GM21390 (cell line): ENCODE measurements at regions not wholly inside any gene's neighbourhood (a gene's known extent, or its start where the extent isn't known, plus 50 kb on each side); places are given as distances from the start of the nearest gene placed in this dataset.

Source experiments
- ATAC-seq: cut with Tn5 transposase; IDR thresholded peaks from one replicate; pipeline ENCODE4 v1.9.1; 2021; ENCODE audit not compliant: unreplicated experiment

GRCh38 chr7:124351950-124352349 is 319.1 kb upstream of the TMEM229A start:
- no peak for ATAC-seq

GRCh38 chr7:124349443-124349842 is 316.6 kb upstream of the TMEM229A start:
- ATAC-seq, result no peak

GRCh38 chr7:124338861-124339260 is 306.0 kb upstream of the TMEM229A start:
- no peak for ATAC-seq

- no peak for ATAC-seq
These were observed 298.0 kb upstream of the TMEM229A start for GRCh38 chr7:124330731-124331407.

- ATAC-seq, result no peak
These were observed 295.9 kb upstream of the TMEM229A start for GRCh38 chr7:124328774-124329173.

GRCh38 chr7:124324262-124324661 is 291.4 kb upstream of the TMEM229A start:
- ATAC-seq, result no peak

GRCh38 chr7:124323597-124323996 is 290.7 kb upstream of the TMEM229A start:
- no peak for ATAC-seq

- no peak for ATAC-seq
These were observed 289.7 kb upstream of the TMEM229A start for GRCh38 chr7:124322561-124322960.

- ATAC-seq, result no peak
These were observed 286.0 kb upstream of the TMEM229A start for GRCh38 chr7:124318721-124319450.

GRCh38 chr7:124310934-124311390 is 278.1 kb upstream of the TMEM229A start:
- ATAC-seq, result no peak

GRCh38 chr7:124308384-124308783 is 275.5 kb upstream of the TMEM229A start:
- no peak for ATAC-seq

GRCh38 chr7:124295289-124295688 is 262.4 kb upstream of the TMEM229A start:
- no peak for ATAC-seq

- ATAC-seq, result no peak
These were observed 252.1 kb upstream of the TMEM229A start for GRCh38 chr7:124284937-124285336.

- ATAC-seq, result peak; percentile 98
These were observed 243.2 kb upstream of the TMEM229A start for GRCh38 chr7:124276005-124276622.

GRCh38 chr7:124275411-124275810 is 242.5 kb upstream of the TMEM229A start:
- no peak for ATAC-seq

- no peak for ATAC-seq
These were observed 236.9 kb upstream of the TMEM229A start for GRCh38 chr7:124269774-124270173.

- ATAC-seq, result no peak
These were observed 234.3 kb upstream of the TMEM229A start for GRCh38 chr7:124267154-124267553.

GRCh38 chr7:124263232-124263827 is 230.5 kb upstream of the TMEM229A start:
- peak; percentile 80 for ATAC-seq

- no peak for ATAC-seq
These were observed 228.8 kb upstream of the TMEM229A start for GRCh38 chr7:124261710-124262109.

- no peak for ATAC-seq
These were observed 224.9 kb upstream of the TMEM229A start for GRCh38 chr7:124257638-124258308.

GRCh38 chr7:124255041-124255655 is 222.3 kb upstream of the TMEM229A start:
- no peak for ATAC-seq
